Heart left ventricle (tissue), 16 donors: ENCODE measurements at regions not wholly inside any gene's neighbourhood (a gene's known extent, or its start where the extent isn't known, plus 50 kb on each side); places are given as distances from the start of the nearest gene placed in this dataset.
"Not testable (repeated sequence)": the region's sequence is repeated elsewhere in the genome, so short reads cannot be mapped to it uniquely, and the experiment has no call there.

Source experiments
- ATAC-seq, 4 donors: fragments of 200-7000 bp; cut with Tn5 transposase; one replicate each; pipeline ENCODE4 v1.9.1; 2020 to 2022; ENCODE audit warnings: moderate library complexity in 4 of 4, mild to moderate bottlenecking in 3 of 4, moderate number of reproducible peaks in 1 of 4
- DNase-seq, 5 donors: peaks; one replicate each; pipeline ENCODE4 v3.0.0-alpha.2; 2020
- H3K27ac ChIP-seq, 12 donors: fragments of 200-600 bp; sonication (generic) in 4 of 12; one replicate each; pipeline versions ENCODE4 v1.5.0 to v1.8.0; 2016 to 2022; ENCODE audit warnings: mild to moderate bottlenecking in 2 of 12
- H3K27me3 ChIP-seq, 9 donors: fragments of 200-600 bp; sonication (generic) in 2 of 9; one replicate each; pipeline versions ENCODE4 v1.5.1 to v1.8.0; 2016 to 2022; ENCODE audit warnings: mild to moderate bottlenecking in 3 of 9
- H3K36me3 ChIP-seq, 9 donors: fragments of 200-600 bp; sonication (generic) in 2 of 9; one replicate each; pipeline versions ENCODE4 v1.5.0 to v1.8.0; 2018 to 2022; ENCODE audit warnings: mild to moderate bottlenecking in 2 of 9
- H3K4me1 ChIP-seq, 12 donors: fragments of 200-600 bp; sonication (generic) in 4 of 12; one replicate each; pipeline versions ENCODE4 v1.5.0 to v1.8.0; 2016 to 2022; ENCODE audit warnings: mild to moderate bottlenecking in 3 of 12
- H3K4me3 ChIP-seq, 12 donors: fragments of 200-600 bp; sonication (generic) in 4 of 12; one replicate each; pipeline versions ENCODE4 v1.5.0 to v1.8.0; 2017 to 2022; ENCODE audit warnings: mild to moderate bottlenecking in 9 of 12, moderate library complexity in 4 of 12
- H3K9me3 ChIP-seq, 12 donors: fragments of 200-600 bp; sonication (generic) in 4 of 12; one replicate each; pipeline versions ENCODE4 v1.5.0 to v1.8.0; 2016 to 2022; ENCODE audit warnings: mild to moderate bottlenecking in 1 of 12
- POLR2A ChIP-seq, 2 donors: fragments of 450-650 bp; IDR thresholded peaks; one replicate each; pipeline ENCODE4 v1.6.1; 2017; ENCODE audit warnings: antibody characterized with exemption in 2 of 2, mild to moderate bottlenecking in 2 of 2, moderate library complexity in 2 of 2
- WGBS, 4 donors: extraction: QIAGEN DNeasy Blood & Tissue Kit in 2 of 4; methylation state at CpG; one replicate each; pipeline versions ENCODE4 v1.1.5 to v1.1.7; 2013 to 2018; 5-methylcytosine and 5-hydroxymethylcytosine counted together
- intact Hi-C, 10 donors: fragments of 100-400 bp; cut with DNase I; formaldehyde crosslinking; loops; one replicate each; pipeline versions ENCODE4 v1.11.1 to v1.14.2; 2022
- TF ChIP-seq, protein P1 (sequence below), 12 donors: fragments of 200-600 bp; sonication (generic) in 4 of 12; IDR thresholded peaks; one replicate each; pipeline versions ENCODE4 v1.5.0 to v1.8.0; 2018 to 2022; ENCODE audit warnings: antibody characterized with exemption in 12 of 12, mild to moderate bottlenecking in 5 of 12
- donor health status: ischemic (EF 13 %, LVEDD 7.1; RV severe dilation, severe dysfunction).
- donor health status: healthy with polysubstance abuse.
- donor health status: DM: no; HTN: yes; CAD: no.
- donor health status: DM: no; HTN: no; CAD: no.
- donor health status: ischemic (EF 25% LVEDD 6.9; RV normal size, moderate dysfunction).
- donor health status: ischemic (EF 25% LVEDD 5.7; RV mildly dilated, moderate dysfunction).
- donor health status: healthy.
- donor health status: DM: yes; HTN: yes; CAD: no.
- donor health status: ischemic (EF 35%, LVEDD 5.7; RV mildly dilated, moderate dysfunction).
- donor health status: nonischemic (EF 11% LVEDD 7.7; RV severe dilation, severe dysfunction).
- donor health status: DM: yes; HTN: yes; CAD: no.
- donor health status: PGD.
- donor health status: ischemic (EF 29% LVEDD 5.4; RV normal size, mild dysfunction).
- donor health status: nonischemic (EF 23%, LVEDD 6.1; RV moderate dilation, normal function).

DNA sequence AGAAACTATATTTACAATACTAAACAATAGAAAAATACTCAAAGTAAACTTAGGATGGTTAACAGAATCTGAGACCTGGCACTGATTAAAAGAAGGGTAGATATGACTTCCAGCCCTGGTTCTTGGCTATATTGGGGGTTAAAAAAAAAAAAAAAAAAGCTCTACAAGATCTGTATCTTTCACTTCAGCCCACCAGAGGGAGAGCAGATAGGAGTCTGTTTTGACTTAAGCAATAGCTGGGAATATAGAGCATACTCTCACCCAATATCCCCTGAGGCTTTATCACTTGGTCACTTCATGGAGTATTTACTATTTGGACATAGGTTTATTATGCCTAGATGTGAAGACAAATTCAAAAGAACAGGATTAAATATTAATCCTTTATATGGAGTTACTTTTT is 598.9 kb upstream of the LINC00305 start:
- H3K27ac ChIP-seq = no peak overlapping the region
- no peaks in the 10 kb centered on the region for H3K27me3 ChIP-seq
- no peaks in the 10 kb centered on the region for H3K4me1 ChIP-seq
- DNase-seq = no peak
- no peak overlapping the region for H3K4me3 ChIP-seq
- H3K9me3 ChIP-seq = peaks cover 0 to 5% (median 0%) of the 10 kb centered on the region in 12 donors
- intact Hi-C loops = no loop called here
- H3K36me3 ChIP-seq = no peaks in the 10 kb centered on the region
- no peak for ATAC-seq
- TF ChIP-seq, protein P1, sequence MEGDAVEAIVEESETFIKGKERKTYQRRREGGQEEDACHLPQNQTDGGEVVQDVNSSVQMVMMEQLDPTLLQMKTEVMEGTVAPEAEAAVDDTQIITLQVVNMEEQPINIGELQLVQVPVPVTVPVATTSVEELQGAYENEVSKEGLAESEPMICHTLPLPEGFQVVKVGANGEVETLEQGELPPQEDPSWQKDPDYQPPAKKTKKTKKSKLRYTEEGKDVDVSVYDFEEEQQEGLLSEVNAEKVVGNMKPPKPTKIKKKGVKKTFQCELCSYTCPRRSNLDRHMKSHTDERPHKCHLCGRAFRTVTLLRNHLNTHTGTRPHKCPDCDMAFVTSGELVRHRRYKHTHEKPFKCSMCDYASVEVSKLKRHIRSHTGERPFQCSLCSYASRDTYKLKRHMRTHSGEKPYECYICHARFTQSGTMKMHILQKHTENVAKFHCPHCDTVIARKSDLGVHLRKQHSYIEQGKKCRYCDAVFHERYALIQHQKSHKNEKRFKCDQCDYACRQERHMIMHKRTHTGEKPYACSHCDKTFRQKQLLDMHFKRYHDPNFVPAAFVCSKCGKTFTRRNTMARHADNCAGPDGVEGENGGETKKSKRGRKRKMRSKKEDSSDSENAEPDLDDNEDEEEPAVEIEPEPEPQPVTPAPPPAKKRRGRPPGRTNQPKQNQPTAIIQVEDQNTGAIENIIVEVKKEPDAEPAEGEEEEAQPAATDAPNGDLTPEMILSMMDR (IDR thresholded peaks at IDR 0.05) = no peak
- TF ChIP-seq POLR2A (IDR thresholded peaks at IDR 0.05) = no peak

DNA sequence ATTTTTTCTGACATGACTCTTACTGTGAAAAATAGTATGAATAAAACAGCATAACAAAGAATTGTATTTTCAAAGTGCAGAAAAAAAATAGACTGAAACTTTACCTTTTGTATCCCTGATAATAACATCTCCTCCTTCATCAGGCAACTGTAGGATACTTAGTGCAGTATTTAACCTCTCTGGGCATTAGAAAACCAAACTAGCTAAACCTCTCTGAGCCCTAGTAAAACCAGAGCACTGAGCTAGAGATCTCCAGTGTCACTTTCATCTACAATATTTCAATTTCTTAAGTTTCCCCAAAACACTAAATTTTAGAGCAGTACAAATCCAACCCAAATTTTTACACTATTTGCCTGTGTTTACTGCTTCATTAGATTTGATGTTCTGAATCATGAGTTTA is 594.0 kb upstream of the LINC00305 start:
- H3K27ac ChIP-seq = no peak overlapping the region
- H3K4me1 ChIP-seq = no peaks in the 10 kb centered on the region
- H3K36me3 ChIP-seq = no peaks in the 10 kb centered on the region
- DNase-seq (no peak), ATAC-seq (no peak)
- H3K27me3 ChIP-seq = no peaks in the 10 kb centered on the region
- TF ChIP-seq, protein P1 (IDR thresholded peaks at IDR 0.05) = no peak
- TF ChIP-seq POLR2A (IDR thresholded peaks at IDR 0.05) = no peak
- H3K4me3 ChIP-seq = no peak overlapping the region
- intact Hi-C loops = no loop called here
- H3K9me3 ChIP-seq = peaks cover 0 to 5% (median 0%) of the 10 kb centered on the region in 12 donors

DNA sequence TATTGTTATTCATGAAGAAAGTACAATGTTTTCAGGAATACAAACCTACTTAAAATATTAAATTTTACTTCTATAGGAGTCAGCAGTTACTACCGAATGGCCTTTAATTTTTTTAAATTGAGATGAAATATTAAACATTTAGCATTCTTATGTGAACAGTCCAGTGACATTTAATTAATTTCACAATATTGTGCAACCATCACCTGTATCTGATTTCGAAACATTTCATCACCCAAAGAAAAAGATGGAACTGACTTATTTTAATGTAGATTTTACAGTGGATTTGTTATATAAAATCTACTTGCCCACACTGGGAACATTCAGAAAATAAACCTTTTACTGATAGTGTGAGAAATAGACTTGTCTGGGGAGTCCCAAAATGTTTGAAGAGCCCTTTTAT is 585.2 kb upstream of the LINC00305 start:
- Histone ChIP-seq H3K4me3 (no peak overlapping the region), H3K36me3 (no peaks in the 10 kb centered on the region), H3K9me3 (no peaks in the 10 kb centered on the region), H3K27ac (no peak overlapping the region), H3K27me3 (no peaks in the 10 kb centered on the region), H3K4me1 (no peaks in the 10 kb centered on the region)
- ATAC-seq = no peak
- TF ChIP-seq, protein P1 (IDR thresholded peaks at IDR 0.05) = no peak
- TF ChIP-seq POLR2A (IDR thresholded peaks at IDR 0.05) = no peak
- WGBS, 4 donors = 91 to 93% (median 92%) methylated on average over 2 of the region's 2 CpGs
- DNase-seq = no peak
- intact Hi-C loops = no loop called here

DNA sequence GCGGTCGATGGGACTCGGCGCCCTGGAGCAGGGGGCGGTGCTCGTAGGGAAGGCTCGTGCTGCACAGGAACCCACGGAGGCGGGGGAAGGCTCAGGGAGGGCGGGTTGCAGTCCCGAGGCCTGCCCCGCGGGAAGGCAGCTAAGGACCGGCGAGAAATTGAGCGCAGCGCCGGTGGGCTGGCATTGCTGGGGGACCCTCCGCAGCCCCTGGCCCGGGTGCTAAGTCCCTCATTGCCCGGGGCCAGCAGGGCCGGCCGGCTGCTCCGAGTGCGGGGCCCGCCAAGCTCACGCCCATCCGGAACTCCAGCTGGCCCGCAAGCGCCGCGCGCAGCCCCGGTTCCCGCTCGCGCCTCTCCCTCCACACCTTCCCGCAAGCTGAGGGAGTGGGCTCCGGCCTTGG is 576.8 kb upstream of the LINC00305 start:
- 90 to 93% (median 92%) methylated on average over 25 to 39 of the region's 39 CpGs for WGBS, 4 donors
- ATAC-seq, intact Hi-C loops: not testable (repeated sequence)

DNA sequence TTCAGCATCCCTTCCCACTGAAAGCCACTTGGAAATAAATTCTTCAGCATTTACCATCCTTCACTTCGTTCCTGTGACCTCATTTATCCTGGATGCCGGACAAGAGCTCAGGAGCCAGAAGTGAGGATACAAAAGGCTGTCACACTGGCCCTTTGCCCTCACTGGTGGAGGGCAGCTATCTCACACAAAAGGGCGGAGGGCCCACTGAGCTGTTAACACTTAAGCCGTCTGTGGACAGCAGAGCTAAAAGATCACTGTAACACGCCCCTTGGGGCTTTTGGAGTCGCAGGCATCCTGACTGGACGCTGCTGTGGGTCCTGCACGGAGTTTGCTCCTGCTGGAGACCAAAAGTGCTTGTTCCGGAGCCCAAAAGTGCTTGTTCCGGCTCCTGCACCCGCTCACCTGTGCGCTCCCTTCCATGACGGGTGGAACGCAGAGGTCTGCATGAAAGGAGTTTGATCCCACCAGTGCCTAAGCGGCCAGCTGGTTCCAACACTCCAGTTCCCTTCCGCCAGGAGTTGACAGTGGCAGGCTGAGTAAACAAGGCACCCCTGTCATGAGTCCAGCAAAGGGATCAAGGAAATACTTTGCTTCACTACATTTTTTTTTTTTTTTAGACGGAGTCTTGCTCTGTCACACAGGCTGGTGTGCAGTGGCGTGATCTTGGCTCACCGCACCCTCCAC is 572.0 kb upstream of the LINC00305 start:
- intact Hi-C loops = no loop called here
- DNase-seq (no peak), ATAC-seq (no peak)
- TF ChIP-seq POLR2A (IDR thresholded peaks at IDR 0.05) = no peak
- TF ChIP-seq, protein P1 (IDR thresholded peaks at IDR 0.05) = no peak
- H3K36me3 ChIP-seq = no peaks in the 10 kb centered on the region
- H3K4me1 ChIP-seq = no peaks in the 10 kb centered on the region
- no peak overlapping the region for H3K4me3 ChIP-seq
- H3K27ac ChIP-seq = no peak overlapping the region
- peaks cover 0 to 9% (median 0%) of the 10 kb centered on the region in 12 donors for H3K9me3 ChIP-seq
- H3K27me3 ChIP-seq = no peaks in the 10 kb centered on the region
- WGBS, 4 donors = 71 to 80% (median 75%) methylated on average over 19 of the region's 19 CpGs

More for the DNA sequence above, 576.8 kb upstream of the LINC00305 start:
- H3K36me3 ChIP-seq, H3K4me3 ChIP-seq, H3K9me3 ChIP-seq, H3K27me3 ChIP-seq, H3K27ac ChIP-seq, H3K4me1 ChIP-seq: not testable (repeated sequence)
- DNase-seq = peak in 1 of 5 donors; percentile 50
